ENCODE measurements at regions not wholly inside any gene's neighbourhood (a gene's known extent, or its start where the extent isn't known, plus 50 kb on each side); places are given as distances from the start of the nearest gene placed in this dataset.
"Not testable (repeated sequence)": the region's sequence is repeated elsewhere in the genome, so short reads cannot be mapped to it uniquely, and the experiment has no call there.

DNA sequence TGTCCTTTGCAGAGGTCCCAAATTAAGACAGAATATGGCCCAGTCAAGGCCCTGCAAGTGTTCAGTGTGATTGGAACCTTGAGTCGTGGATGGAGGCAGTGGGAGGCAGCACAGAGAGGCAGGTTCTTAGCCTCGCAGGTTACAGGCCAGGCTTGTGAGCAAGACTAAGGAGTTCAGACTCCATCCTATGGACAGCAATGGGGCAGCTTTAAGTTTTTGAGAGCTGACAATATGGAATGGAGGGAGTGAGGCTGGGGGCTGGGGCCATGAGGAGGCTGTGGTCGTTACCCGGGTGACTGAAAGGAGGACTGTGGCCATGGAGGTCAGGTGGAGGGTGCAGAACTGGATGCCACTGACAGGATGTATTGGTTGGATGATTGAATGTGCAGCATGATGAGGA, 74.1 kb upstream of the PRR23C start:
- intact Hi-C loops (cut with micrococcal nuclease): no loop called here
- no peaks in the 10 kb centered on the region for H3K9me3 Mint-ChIP-seq
- no peak overlapping the region for H3K4me3 Mint-ChIP-seq (ENCODE audit: low read depth)
- H3K4me1 Mint-ChIP-seq (ENCODE audit: low read depth): peaks cover 9% of the 10 kb centered on the region
- no peak overlapping the region for H3K27ac Mint-ChIP-seq
- H3K27me3 Mint-ChIP-seq (ENCODE audit: low read depth): no peaks in the 10 kb centered on the region
- DNase-seq (ENCODE audit: low spot score): no peak
- H3K36me3 Mint-ChIP-seq (ENCODE audit: low read depth): no peaks in the 10 kb centered on the region

DNA sequence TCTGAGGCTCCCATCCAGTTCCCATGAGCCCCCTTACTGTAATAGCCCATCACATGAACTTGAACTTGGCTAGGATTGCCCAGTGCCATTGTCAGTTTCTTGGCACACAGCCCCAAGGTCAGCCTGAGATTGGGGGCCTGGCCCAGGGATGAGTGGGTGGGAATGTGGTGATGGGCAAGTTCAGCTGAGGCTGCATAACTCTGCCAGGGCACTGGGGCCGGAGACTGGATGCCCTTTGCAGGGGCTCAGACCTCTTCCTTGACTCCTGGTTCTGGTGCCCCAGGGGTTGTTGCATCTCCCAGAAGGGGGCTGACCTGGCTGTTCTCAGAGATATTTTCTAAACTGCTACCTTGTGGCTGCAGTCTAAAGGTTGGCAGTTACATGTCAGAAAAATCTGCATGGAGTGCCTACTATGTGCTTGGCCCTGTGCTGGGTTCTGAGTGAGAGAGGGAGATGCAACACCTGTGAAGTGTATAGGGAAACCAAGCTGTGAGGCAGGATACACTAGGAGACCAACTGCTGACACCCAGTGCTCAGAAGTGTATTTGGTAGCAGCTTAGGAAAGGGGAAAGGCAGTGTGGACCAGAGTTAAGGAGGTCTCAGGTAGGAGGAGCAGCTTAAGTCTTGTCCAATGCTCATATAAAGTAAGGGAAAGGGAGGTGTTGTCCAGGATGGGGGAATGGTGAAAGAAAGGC, 74.8 kb upstream of the PRR23C start:
- Mint-ChIP-seq H3K4me1 (ENCODE audit: low read depth) (peaks cover 9% of the 10 kb centered on the region), H3K27me3 (ENCODE audit: low read depth) (no peaks in the 10 kb centered on the region), H3K4me3 (ENCODE audit: low read depth) (no peak overlapping the region), H3K27ac (no peak overlapping the region), H3K9me3 (no peaks in the 10 kb centered on the region), H3K36me3 (ENCODE audit: low read depth) (no peaks in the 10 kb centered on the region)
- DNase-seq (ENCODE audit: low spot score): no peak
- intact Hi-C loops (cut with micrococcal nuclease): no loop called here

DNA sequence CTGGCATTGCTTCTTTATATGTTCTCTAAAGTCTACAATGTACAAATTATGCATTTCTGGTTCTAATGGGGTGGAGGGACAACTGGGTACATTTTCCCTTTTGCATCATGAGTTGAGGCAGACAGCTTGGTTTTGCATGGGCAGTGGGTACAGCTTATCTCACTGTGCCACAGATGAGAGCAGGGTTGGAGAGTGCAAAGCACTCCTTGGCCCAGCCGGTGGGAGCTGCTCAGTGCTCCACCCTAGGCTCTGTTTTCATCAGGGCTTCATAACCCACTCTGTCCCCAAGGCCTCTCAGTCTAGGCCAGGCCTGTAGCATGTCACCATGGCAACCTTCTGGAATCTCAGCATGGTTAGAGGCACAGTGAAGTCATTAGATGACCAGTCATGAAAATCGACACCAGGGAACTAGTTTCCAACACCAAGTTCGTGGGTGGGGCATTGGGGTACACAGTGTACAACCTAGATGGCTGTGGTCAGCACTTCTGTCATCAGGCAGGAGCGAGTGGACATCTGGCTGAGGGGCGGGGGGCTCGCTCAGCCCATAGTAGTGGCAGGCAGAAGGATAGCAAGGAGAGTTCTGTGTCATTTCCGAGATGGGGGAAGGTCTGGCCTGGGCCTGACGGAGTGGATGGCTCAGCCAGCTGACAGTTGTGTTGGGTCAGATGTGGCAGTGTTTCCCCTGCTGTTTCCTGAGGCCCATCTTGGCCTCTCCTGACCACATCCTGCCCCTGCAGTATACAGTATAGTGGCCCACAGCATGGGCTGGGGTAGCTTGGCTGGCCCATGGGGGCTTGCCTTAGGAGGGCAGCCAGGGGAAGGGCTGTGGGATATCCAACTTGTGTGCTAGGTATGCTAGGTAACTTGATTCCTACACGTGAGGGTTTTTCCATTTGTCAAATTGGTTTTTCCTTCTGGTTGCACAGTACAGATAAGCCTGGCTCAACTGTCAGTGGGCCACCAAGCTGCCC, 75.7 kb upstream of the PRR23C start:
- DNase-seq (ENCODE audit: low spot score): no peak
- Mint-ChIP-seq H3K4me3 (ENCODE audit: low read depth) (no peak overlapping the region), H3K27me3 (ENCODE audit: low read depth) (no peaks in the 10 kb centered on the region), H3K36me3 (ENCODE audit: low read depth) (no peaks in the 10 kb centered on the region), H3K27ac (no peak overlapping the region), H3K9me3 (no peaks in the 10 kb centered on the region), H3K4me1 (ENCODE audit: low read depth) (peaks cover 9% of the 10 kb centered on the region)
- intact Hi-C loops (cut with micrococcal nuclease): no loop called here

DNA sequence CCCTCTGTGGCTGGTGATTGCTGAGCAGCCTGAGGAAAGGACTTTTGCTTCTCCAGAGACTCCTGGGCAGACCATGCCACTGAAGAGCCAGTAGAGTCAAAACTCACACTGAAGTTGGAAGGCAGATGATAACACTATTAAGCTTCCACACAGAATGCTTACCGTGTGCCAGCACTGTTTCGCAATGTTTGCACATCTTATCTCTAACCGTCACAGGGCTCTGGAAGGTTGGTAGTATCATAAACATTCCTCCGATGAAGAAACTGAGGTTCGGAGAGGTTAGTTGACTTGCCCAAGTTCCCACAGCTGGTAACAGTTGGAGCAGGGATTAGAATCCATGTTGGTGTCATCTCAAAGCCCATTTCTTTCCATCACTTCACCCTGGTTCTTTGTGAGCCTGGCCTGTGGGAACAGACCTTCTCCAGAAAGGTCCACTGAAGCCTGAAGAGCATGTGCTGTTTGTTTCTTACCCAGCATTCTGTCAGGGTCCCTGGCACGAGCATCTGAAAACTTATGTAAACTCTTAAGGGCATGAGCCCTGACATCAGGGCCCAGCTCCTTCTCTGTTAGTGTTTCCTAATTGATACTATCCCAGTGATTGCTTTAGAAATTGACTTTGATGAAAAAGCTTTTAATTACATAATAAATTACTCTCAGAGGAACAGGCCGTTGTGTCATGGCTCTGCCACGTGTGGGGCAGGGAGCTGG, 77.0 kb upstream of the PRR23C start:
- intact Hi-C loops (cut with micrococcal nuclease): no loop called here
- H3K27me3 Mint-ChIP-seq (ENCODE audit: low read depth): no peaks in the 10 kb centered on the region
- H3K4me3 Mint-ChIP-seq (ENCODE audit: low read depth): no peak overlapping the region
- no peaks in the 10 kb centered on the region for H3K9me3 Mint-ChIP-seq
- H3K4me1 Mint-ChIP-seq (ENCODE audit: low read depth): peaks cover 9% of the 10 kb centered on the region
- no peak overlapping the region for H3K27ac Mint-ChIP-seq
- H3K36me3 Mint-ChIP-seq (ENCODE audit: low read depth): no peaks in the 10 kb centered on the region
- DNase-seq (ENCODE audit: low spot score): no peak

DNA sequence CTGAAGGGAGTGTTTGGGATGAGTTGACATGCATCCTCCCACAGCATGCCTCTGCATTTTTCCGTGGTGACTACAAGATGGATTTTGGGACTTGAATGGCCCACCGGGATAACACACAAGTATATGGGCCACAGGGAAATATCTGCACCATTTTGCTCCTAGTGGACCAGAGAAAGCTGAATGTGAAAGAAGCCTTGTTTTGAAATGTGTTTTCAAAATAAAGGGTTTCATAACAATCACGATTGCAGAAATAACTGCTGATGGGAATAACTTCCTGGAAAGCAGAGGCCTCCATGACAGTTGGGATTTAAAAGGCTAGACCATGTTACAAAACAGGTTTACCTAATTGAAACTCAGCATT, 77.5 kb upstream of the PRR23C start:
- Mint-ChIP-seq H3K36me3 (ENCODE audit: low read depth) (no peaks in the 10 kb centered on the region), H3K27ac (no peak overlapping the region), H3K4me3 (ENCODE audit: low read depth) (no peak overlapping the region), H3K9me3 (no peaks in the 10 kb centered on the region), H3K27me3 (ENCODE audit: low read depth) (no peaks in the 10 kb centered on the region), H3K4me1 (ENCODE audit: low read depth) (peaks cover 13% of the 10 kb centered on the region)
- intact Hi-C loops (cut with micrococcal nuclease): no loop called here
- DNase-seq (ENCODE audit: low spot score): no peak

DNA sequence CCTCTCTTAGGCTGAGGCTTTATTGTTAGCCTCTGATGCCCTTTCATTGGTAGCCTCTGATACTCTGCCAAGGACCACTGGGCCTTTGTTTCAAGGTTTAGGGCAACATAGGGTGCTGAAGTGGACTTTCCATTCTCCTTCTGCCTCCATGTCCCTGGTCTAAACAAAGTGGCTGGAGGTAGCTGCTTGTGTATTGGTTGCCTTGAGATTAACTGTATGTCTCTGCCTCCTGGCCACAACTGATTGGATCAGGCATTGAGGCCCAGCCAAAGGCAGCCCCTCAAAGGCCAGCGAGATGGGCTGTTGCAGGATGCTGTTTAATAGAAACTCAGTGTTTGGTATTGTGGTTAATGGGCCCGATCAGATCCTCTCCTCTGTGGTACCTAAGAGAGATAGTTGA, 77.9 kb upstream of the PRR23C start:
- Mint-ChIP-seq H3K27me3 (ENCODE audit: low read depth) (no peaks in the 10 kb centered on the region), H3K4me1 (ENCODE audit: low read depth) (peaks cover 13% of the 10 kb centered on the region), H3K9me3 (no peaks in the 10 kb centered on the region), H3K27ac (no peak overlapping the region), H3K4me3 (ENCODE audit: low read depth) (no peak overlapping the region), H3K36me3 (ENCODE audit: low read depth) (no peaks in the 10 kb centered on the region)
- DNase-seq (ENCODE audit: low spot score): no peak
- intact Hi-C loops (cut with micrococcal nuclease): no loop called here

DNA sequence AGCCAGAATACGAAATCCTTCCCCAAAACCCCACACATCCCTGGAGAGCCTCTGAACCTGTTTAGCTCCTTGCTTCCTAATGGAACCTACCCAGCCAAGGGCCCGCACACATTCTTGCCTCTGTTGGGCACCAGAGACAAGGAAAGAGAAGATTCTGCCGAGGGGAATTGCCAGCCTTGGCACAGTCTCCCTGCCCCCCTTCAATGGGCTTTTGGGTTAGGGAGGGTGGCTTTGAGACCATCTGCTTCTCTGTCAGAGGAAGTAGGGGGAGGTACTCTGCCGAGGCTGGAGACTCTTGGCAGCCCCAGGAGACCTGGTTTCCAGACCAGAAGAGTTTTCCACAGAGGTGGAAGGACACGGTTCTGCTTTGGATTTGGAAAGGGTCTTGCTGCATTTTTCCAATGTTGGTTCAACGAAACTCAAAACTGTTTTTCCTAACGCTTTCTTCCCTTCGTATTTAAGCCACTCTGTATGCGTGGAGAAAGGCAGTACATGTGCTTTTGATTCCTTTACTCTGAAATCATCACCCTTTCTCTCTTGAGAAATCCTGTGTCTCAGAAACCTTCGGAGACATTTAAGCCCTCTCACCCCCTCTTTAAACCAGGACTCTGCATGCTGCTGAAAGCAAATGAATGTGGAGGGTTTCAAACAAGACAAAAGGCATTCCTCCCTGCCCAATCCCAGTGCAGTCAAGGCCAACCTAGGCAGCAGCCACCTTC, 78.8 kb upstream of the PRR23C start:
- Mint-ChIP-seq H3K4me3 (ENCODE audit: low read depth) (no peak overlapping the region), H3K27ac (no peak overlapping the region), H3K4me1 (ENCODE audit: low read depth) (peaks cover 15% of the 10 kb centered on the region), H3K9me3 (no peaks in the 10 kb centered on the region), H3K27me3 (ENCODE audit: low read depth) (no peaks in the 10 kb centered on the region), H3K36me3 (ENCODE audit: low read depth) (no peaks in the 10 kb centered on the region)
- intact Hi-C loops (cut with micrococcal nuclease): no loop called here
- no peak for DNase-seq (ENCODE audit: low spot score)

DNA sequence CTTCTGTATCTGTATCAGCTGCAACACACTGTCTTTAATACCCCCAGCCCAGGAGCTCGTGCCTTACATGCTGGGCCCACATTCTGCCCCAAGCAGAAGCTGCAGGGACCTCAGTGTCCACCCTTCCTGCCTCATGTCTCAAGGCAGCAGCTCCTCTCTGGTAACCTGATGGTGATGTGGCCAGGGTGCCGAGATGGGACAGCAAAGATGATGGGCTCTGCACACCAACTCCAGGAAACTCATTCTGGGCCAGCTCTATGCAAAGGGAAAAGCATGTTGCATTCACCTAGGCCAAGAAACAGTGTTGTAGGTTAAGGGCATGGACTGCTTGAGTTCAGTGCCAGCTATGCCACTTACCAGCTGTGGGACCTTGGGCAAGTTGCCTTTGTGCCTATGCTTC, 79.5 kb upstream of the PRR23C start:
- peaks cover 21% of the 10 kb centered on the region for H3K4me1 Mint-ChIP-seq (ENCODE audit: low read depth)
- intact Hi-C loops (cut with micrococcal nuclease): no loop called here
- no peak overlapping the region for H3K4me3 Mint-ChIP-seq (ENCODE audit: low read depth)
- no peaks in the 10 kb centered on the region for H3K9me3 Mint-ChIP-seq
- H3K27me3 Mint-ChIP-seq (ENCODE audit: low read depth): no peaks in the 10 kb centered on the region
- no peak overlapping the region for H3K27ac Mint-ChIP-seq
- no peaks in the 10 kb centered on the region for H3K36me3 Mint-ChIP-seq (ENCODE audit: low read depth)
- DNase-seq (ENCODE audit: low spot score): no peak

DNA sequence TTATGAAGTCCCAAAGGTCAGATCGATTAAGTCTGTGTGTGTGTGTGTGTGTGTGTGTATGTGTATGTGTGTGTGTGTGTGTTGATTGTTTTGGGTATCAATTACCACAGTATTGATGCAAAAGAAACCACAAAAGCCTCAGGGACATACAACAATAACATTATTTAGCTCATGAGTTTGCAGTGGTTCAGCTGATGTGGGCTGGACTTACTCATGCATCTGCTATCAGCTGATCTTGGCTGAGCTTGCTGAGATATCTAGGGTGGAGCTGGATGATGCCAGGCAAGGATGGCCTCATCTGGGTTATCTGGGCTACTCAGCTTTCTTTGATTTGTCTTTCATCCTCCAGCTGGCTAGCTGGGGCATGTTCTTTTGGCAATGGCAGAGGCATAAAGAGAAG, 82.4 kb upstream of the PRR23C start:
- Mint-ChIP-seq H3K4me3 (ENCODE audit: low read depth) (no peak overlapping the region), H3K27me3 (ENCODE audit: low read depth) (no peaks in the 10 kb centered on the region), H3K9me3 (no peaks in the 10 kb centered on the region), H3K4me1 (ENCODE audit: low read depth) (peaks cover 16% of the 10 kb centered on the region), H3K27ac (no peak overlapping the region), H3K36me3 (ENCODE audit: low read depth) (no peaks in the 10 kb centered on the region)
- DNase-seq (ENCODE audit: low spot score): no peak
- intact Hi-C loops (cut with micrococcal nuclease): no loop called here

DNA sequence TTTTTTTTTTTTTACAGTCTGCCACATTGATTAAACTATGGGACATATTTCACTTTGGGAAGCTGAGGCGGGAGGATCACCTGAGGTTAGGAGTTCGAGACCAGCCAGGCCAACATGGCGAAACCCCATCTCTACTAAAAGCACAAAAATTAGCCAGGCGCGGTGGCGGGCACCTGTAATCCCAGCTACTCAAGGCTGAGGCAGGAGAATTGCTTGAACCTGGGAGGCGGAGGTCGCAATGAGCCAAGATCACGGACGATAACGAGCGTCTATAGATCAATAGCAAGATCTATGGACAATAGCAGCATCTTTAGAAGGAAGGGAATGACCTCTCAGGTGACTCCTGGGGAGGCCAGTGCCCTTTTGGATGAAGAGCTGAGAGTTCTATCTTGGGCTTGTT, 82.9 kb upstream of the PRR23C start:
- H3K9me3 Mint-ChIP-seq; intact Hi-C loops (cut with micrococcal nuclease): not testable (repeated sequence)

DNA sequence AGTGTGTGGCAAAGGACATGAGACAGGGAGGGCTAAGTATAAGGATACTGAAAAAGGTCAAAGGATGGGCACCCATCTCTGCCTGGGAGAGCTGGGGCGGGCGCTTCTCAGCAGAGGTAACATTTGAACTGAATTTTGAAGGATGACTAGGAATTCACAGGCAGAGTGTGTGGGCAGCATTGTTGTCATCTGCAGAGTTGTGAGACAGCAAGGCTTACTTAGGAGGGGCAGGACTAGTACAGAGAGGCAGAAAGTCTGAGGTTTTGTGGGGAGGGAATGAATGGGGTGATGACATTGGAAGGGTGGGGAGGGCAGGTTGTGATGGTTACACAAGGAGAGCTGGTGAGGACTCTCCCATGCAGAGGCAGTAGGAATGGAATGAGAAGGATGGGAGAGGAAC, 84.1 kb upstream of the PRR23C start:
- Mint-ChIP-seq H3K4me3 (ENCODE audit: low read depth) (no peak overlapping the region), H3K36me3 (ENCODE audit: low read depth) (no peaks in the 10 kb centered on the region), H3K27ac (no peak overlapping the region), H3K27me3 (ENCODE audit: low read depth) (no peaks in the 10 kb centered on the region), H3K9me3 (no peaks in the 10 kb centered on the region), H3K4me1 (ENCODE audit: low read depth) (peaks cover 16% of the 10 kb centered on the region)
- DNase-seq (ENCODE audit: low spot score): no peak
- intact Hi-C loops (cut with micrococcal nuclease): no loop called here

More for the DNA sequence above, 82.9 kb upstream of the PRR23C start:
- H3K4me3 Mint-ChIP-seq (ENCODE audit: low read depth); H3K27ac Mint-ChIP-seq; H3K36me3 Mint-ChIP-seq (ENCODE audit: low read depth); H3K27me3 Mint-ChIP-seq (ENCODE audit: low read depth); DNase-seq (ENCODE audit: low spot score): not testable (repeated sequence)
- peaks cover 16% of the 10 kb centered on the region for H3K4me1 Mint-ChIP-seq (ENCODE audit: low read depth)

DNA sequence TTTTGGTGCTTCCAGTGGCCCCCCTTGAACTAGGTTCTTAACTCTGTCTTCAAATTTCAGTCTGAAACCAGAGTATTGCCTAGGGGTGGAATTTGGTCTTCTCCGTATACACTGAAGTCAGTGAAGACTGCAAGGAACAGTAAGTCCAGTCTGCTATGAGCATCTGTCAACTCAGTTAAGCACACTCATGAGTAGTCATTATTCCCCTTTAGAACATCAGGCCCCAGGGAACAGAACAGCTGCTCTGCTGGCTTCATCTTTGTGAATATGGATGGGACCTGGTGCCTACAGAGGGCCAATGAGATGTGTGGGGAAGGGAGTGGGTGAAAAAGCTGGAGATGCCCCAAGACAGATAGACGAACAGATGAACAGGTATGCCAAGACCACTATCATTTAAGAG, 85.2 kb upstream of the PRR23C start:
- intact Hi-C loops (cut with micrococcal nuclease): no loop called here
- Mint-ChIP-seq H3K4me1 (ENCODE audit: low read depth) (peaks cover 16% of the 10 kb centered on the region), H3K36me3 (ENCODE audit: low read depth) (no peaks in the 10 kb centered on the region), H3K27ac (no peak overlapping the region), H3K27me3 (ENCODE audit: low read depth) (no peaks in the 10 kb centered on the region), H3K4me3 (ENCODE audit: low read depth) (no peak overlapping the region), H3K9me3 (no peaks in the 10 kb centered on the region)
- no peak for DNase-seq (ENCODE audit: low spot score)

All from activated T-helper 2 cell treated with anti-CD3 and anti-CD28 coated beads, Interferon-gamma antibody, Interleukin-2, Interleukin-4, amounts not matched to agents 10 μg/mL and 5 μg/mL and 100 μg/mL, durations not matched to agents 14 hours and 24 hours and 36 hours (primary cell).